Dedifferentiated amniotic fluid mesenchymal stem cell (primary cell): ENCODE measurements at regions not wholly inside any gene's neighbourhood (a gene's known extent, or its start where the extent isn't known, plus 50 kb on each side); places are given as distances from the start of the nearest gene placed in this dataset.

Experiments
- DNase-seq: peaks from one replicate; pipeline ENCODE4 v3.0.0-alpha.2; 2016; ENCODE audit errors: extremely low spot score

GRCh38 chr6:153790048-153790447, 249.0 kb upstream of the OPRM1 start:
- DNase-seq: no peak

DNA sequence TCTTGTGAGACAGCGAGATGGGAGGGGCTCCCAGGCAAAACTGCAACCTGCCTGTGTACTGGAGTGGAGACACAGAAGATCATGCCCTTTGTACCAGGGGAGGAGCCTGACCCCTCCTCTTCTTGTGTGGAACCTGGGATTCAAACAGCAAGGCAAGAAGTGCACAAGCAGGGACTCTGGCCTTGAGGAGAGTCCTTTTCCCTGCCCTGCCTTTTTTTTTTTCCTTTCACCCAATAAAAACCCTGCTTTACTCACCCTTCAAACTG, 251.8 kb upstream of the OPRM1 start:
- DNase-seq: no peak

DNA sequence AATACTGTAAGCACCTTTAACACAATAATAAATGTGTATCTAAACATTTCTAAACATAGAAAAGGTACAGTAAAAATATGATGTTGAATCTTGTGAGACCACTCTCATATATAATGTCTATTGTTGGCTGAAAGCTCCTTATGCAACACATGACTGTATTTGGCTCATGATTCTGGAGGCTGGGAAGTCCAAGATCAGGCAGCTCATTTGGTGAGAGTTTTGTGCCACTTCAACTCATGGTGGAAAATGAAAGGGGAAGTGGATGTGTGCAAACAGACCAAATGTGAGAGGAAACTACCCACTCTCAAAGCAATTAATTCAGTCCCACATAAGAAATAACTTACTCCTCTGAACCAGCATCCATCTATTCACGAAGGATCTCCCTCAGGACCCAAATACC, 257.7 kb upstream of the OPRM1 start:
- no peak for DNase-seq

DNA sequence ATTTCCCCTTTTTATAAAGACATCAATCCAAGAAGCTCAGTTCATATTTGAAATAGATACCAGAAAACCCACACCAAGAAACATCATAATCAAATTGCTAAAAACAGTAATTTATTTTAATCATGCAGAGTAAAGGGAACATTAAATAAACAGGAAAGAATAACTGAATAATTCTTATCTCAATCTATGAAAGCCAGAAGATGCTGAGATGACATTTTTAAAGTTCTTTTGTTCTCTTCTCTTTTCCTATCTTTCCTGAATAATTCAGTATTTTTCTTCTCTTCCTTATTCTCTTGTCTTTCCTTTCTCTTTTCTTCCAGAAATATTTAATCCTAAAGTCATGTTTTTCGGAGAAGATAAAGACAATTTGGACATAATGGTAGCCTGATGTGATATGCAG, 259.0 kb upstream of the OPRM1 start:
- no peak for DNase-seq

DNA sequence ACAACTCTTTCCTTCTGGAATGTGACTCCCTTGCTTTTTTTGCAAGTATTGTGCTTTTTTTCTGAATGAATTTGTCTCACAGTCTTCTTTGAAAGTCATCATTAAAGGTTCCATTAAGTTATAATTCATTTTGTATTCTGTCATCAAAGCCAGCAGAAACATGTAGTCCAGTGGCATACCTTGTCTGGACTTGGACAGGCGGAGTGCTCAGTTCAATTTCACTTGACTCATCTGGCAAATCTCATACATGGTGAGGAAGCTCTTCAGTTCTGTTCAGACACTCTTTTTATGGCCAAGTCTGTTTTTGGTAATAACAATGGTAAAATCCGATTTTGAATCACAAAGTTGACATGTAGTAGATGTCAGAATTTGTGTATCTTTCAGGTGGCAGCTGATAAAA, 260.8 kb upstream of the OPRM1 start:
- no peak for DNase-seq

- no peak for DNase-seq
Measured at GRCh38 chr6:153771577-153771976, 267.5 kb upstream of the OPRM1 start.

DNA sequence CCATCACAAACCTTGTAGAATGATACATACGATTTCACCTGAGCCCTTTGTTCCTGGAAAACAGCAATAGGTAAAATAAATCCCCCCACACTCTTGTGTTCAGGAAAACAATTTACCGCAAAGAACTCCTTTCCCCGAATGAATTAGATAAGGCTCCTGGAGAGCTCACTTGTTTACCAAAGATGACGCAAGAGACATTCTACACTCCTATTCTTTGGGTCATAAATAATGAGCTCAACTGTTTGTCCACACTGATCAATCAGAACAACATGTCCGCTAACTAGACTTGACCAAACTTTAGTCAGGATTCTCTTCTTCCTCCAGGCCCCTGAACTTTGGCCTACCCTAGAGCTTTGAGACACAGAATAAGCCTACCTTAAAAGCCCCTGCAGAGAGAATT, 271.9 kb upstream of the OPRM1 start:
- DNase-seq: no peak

GRCh38 chr6:153758516-153758915, 280.5 kb upstream of the OPRM1 start:
- no peak for DNase-seq

DNA sequence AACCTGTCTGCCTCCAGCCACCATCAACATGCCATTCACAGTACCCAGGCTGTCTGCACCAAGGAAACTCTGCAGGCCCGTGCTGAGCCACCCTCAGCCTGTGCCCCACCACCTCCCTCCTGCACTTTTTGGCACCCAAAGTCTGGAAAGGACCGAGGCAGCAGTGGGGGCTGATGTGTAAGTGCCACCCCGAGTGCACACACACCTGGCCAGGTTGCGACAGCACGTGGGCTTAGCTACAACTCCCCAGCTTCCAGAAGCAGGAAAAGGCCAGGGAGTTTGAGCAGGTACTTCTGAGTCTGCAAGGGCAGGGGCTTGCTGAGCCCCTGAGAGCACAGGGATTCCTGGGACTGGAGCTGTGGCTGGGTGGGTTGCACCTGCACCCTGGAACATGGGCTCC, 303.3 kb upstream of the OPRM1 start:
- DNase-seq: no peak

GRCh38 chr6:153729189-153729588, 309.9 kb upstream of the OPRM1 start:
- DNase-seq: no peak

- no peak for DNase-seq
Measured at GRCh38 chr6:153727885-153728284, 311.2 kb upstream of the OPRM1 start.

- DNase-seq: no peak
Measured at GRCh38 chr6:153725456-153725855, 313.6 kb upstream of the OPRM1 start.

- no peak for DNase-seq
Measured at GRCh38 chr6:153720732-153721131, 318.3 kb upstream of the OPRM1 start.

DNA sequence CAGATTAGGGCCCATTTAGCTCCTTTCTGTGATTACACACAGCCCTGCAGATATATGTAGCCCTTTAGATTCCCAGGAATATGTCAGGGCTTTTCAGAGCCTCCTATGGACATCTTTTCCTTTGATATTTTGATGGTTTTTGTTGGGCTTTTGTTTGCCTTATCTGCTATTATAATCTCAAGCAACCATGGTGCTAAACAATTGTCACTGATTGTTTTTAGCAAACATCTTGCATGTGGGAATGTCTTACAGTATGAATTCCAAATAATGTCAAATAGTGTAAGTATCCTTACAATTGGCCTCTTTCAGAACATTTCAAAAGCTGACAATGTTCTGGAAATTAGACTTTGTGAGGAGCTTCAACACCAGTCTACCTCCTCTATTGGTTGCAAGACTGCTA, 333.6 kb upstream of the OPRM1 start:
- DNase-seq: no peak

GRCh38 chr6:153702671-153703070, 336.4 kb upstream of the OPRM1 start:
- DNase-seq: no peak

DNA sequence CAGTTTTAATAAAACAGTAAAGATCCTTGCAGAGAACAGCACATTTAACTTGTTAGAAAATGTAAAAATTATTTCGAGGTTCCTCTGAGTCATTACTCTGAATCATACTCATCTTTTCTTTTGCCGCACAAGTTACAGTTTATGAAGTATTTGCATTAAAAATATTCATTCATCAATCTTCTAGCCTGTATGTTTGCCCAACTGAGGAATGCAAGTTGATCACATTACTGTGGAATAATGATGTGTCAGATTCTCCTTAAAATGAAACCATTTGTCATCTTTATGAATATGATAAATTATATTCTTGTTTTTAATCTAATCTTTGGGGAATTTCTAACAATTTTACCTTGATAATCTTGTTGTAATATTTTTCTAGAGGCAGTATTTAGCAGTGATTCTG, 340.4 kb upstream of the OPRM1 start:
- DNase-seq: no peak

DNA sequence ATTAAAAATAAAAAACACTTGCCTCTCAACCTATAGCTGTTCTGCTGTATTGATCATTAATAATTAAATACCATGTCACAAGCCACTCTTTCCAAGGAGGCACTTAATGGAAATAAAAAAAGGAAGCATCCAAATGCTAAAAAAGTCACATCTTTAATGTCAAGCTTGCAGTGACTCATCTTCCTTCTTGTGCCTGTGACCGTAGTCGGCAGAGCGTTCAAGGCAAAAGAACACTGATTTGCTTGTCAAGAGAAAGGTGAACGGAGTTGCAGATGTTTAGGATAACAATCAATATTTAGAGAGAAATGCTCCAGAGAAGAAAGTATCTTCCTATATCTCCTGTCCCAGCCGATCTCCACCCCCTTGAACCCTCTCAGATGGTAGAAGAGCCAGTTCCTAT, 341.0 kb upstream of the OPRM1 start:
- no peak for DNase-seq

- DNase-seq: no peak
Measured at GRCh38 chr6:153677522-153677921, 361.5 kb upstream of the OPRM1 start.

- no peak for DNase-seq
Measured at GRCh38 chr6:153673750-153674149, 365.3 kb upstream of the OPRM1 start.

DNA sequence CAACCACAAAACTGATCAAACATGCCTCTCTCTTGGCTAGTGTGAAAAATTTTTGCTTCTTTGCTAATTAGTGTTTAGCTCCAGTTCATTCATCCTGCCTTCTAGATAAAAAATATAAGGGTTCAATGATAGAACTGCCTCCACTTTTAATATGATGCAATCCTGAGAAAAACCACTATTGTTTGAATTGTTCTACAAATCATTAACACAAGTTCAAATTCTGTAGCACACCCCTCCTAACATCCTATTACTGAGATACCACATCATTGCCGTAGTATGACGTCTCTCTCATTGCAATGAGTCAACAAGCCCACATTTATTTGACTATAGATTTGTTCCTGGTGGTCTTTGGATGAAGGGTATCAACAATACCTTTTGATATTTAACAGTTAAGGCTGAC, 365.8 kb upstream of the OPRM1 start:
- no peak for DNase-seq

DNA sequence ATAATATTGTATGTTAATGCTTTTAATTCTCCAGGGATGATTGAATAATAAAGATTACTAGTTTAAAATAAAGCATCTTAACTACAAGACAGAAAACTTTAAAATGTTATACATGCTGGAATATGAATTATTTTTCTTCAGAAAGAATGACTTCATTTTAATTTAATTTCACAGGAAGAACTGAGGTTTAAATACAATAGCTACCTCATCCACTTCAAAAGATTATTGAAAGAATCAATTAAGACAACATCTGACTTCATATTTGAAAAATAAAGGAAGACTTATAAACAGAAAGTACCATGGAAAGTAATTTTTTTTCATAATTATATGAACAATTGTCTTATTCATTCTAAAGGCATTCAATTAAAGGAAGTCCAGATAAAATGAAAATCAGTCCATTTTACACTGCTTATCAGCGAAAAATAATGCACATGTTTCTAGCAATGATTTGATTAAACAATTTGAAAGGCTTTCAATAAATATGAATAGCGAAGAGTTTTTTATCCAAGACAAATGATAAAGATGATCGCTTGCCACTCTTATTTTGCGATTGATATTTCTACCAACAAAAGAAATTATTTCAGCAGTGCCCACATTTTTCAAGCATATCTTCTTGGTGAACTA, 368.5 kb upstream of the OPRM1 start:
- DNase-seq: no peak

- no peak for DNase-seq
Measured at GRCh38 chr6:153668758-153669157, 370.3 kb upstream of the OPRM1 start.

- DNase-seq: no peak
Measured at GRCh38 chr6:153662982-153663381, 376.1 kb upstream of the OPRM1 start.

DNA sequence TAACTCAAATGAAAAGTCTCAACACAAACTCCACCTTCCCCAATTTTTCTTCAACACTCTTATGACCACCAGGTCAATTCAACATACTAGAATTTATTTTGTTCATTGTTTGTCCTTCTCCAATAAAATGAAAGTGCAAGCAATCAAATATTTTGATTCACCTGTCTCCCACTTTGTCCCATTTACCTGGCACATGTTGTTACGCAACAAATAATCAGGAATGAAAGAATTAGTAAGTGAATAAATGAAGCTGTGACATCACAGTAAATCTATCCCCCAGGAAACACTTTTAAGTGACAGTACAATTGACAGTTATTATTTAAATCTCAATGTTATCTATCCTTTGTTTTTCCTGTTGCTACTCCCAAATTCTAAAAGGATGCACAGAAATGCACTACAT, 393.7 kb upstream of the OPRM1 start:
- DNase-seq: no peak

GRCh38 chr6:153644000-153644399, 395.0 kb upstream of the OPRM1 start:
- no peak for DNase-seq
